HG02763 (cell line): ENCODE measurements at regions not wholly inside any gene's neighbourhood (a gene's known extent, or its start where the extent isn't known, plus 50 kb on each side); places are given as distances from the start of the nearest gene placed in this dataset.

Experiments used
- ATAC-seq: cut with Tn5 transposase; IDR thresholded peaks from one replicate; pipeline ENCODE4 v1.9.1; 2021; ENCODE audit warnings: mild to moderate bottlenecking, moderate library complexity; ENCODE audit not compliant: unreplicated experiment

GRCh38 chr2:59654710-59655109 is 898.7 kb downstream of the BCL11A start:
- no peak for ATAC-seq

DNA sequence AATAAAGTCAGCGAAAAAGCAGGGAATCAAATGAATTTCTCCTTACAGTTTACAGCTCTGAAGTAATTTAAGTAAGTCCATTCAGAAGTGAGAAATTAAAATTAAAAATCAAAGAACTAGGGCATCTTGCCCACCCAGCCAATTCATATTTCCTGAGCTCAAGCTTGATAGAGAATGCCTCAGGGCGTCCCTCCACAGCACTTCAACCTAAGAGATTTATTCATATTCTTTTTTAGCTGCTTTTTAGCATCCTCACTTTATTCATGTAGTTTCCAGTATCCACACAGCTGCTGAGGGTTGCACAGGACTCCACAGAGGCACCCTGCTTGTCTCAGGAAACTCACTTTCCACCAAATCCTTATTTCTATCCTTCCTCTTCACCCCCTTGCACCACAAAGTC is 900.3 kb downstream of the BCL11A start:
- no peak for ATAC-seq

GRCh38 chr2:59630789-59631188 is 922.7 kb downstream of the BCL11A start:
- ATAC-seq = no peak

GRCh38 chr2:59627599-59627998 is 925.9 kb downstream of the BCL11A start:
- ATAC-seq = no peak

DNA sequence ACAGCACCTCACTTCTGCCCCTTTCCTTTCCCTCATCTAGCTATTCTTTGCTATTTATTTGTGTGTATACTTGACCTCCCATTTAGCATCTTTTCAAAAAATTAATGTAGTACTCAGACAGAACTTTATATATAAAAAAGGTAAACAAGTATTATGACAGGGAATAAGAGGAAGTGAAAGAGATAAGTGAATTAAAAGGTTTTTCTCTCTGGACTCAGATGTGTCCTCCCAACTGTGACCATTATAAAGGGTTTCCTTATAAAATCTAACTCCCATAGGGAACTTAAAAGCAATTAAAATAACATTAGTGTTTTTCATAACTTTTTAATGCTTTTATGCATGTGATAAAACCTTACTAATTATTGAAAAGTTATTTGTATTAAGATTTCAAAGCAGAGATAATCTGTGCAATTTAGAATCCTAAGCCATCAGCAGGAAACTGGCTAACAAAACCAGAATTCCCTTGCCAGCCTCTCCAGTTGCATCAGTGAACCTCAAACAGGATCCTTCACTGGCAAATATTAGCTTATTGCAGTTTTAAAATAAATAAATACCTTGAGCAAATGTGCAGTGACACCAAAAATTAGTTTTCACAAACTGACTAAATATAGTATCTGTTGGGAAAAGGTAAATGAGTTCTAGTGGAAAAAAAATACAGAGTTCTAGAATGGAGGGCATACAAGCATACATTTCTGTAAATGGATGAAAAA is 930.7 kb downstream of the BCL11A start:
- ATAC-seq = no peak

- ATAC-seq = no peak
Observed at GRCh38 chr2:59604123-59604522, 949.3 kb downstream of the BCL11A start.

- no peak for ATAC-seq
Observed at GRCh38 chr2:59594671-59595222, 958.7 kb downstream of the BCL11A start.

- no peak for ATAC-seq
Observed at GRCh38 chr2:59590798-59591197, 962.7 kb downstream of the BCL11A start.

- ATAC-seq = no peak
Observed at GRCh38 chr2:59589881-59590280, 963.6 kb downstream of the BCL11A start.

GRCh38 chr2:59588286-59588685 is 965.2 kb downstream of the BCL11A start:
- no peak for ATAC-seq

DNA sequence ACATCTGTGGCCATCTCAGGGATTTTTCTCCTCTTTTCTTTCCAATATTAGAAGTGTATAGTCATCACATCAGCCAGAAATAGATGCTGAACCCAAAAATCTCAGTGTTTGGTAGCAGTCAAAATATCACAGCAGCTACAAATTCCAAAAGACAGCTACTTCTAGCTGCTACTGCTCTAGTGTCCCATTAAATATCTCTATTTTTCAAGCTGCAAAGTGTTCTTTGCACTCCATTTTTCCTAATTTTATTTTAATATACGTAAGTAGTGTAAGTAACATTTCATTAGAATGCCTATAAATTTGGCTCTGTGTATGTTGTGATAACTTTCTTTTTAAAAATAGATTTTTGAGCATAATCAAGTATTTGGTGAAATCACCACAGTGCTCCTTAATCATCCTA is 967.3 kb downstream of the BCL11A start:
- ATAC-seq = no peak

DNA sequence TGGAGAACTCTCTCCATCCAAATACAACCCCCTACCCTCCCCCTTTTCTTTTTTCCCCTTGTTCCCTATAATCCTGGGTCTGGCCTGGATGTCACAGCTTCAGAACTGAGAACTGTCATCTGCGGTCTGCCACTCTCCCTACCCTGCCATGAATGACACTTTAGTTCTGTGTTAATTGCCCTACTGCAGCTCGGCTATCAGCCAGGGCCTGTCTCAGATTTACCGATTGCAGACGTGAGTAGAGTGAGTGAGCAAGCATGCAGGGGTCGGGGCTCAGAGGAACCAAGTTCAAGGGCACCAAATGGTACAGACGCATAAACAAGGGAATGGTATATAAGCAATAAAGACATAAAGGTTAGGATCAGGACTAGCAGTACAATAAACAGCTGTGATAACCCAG is 967.8 kb downstream of the BCL11A start:
- no peak for ATAC-seq

- ATAC-seq = no peak
Observed at GRCh38 chr2:59584958-59585357, 968.5 kb downstream of the BCL11A start.

GRCh38 chr2:59583173-59583765 is 970.2 kb downstream of the BCL11A start:
- no peak for ATAC-seq

- no peak for ATAC-seq
Observed at GRCh38 chr2:59578349-59578748, 975.1 kb downstream of the BCL11A start.

DNA sequence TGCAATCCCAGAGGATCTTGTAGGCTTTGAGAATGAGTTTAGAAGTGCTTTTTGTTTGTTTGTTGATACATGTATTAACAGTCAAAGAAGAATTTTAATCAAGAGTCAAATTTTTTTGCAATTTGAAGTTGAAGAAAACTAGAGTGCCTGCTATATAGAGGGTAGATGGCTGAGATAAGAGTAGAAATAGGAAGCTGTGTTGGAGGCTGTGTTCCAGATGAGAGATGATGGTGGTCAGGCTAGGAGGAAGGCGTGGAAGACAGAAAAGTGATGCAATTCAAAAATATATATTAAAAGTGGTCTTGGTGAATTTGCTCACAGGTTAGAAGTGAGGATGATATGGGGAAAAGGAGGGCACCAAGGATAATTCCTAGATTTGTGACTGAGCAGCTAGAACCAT is 978.3 kb downstream of the BCL11A start:
- ATAC-seq = no peak

DNA sequence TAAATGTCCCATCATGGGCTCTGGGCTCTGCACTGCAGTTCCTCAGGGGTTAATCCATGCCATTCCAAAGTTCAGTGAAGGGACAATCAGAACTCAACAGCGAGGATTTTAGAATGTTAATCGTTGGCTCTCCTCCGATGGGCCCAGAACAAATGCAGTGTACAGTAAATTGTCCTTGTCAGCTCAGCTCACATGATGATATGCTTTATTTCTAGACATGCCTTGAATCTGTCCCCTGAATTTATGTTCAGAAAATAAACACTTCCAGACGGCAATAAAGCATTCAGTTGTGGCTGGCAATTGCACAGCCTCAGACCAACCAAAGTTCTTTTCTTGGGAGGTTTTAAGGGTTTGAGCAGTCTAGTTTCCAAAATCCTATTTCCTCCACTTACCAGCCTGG is 981.2 kb downstream of the BCL11A start:
- ATAC-seq = no peak

DNA sequence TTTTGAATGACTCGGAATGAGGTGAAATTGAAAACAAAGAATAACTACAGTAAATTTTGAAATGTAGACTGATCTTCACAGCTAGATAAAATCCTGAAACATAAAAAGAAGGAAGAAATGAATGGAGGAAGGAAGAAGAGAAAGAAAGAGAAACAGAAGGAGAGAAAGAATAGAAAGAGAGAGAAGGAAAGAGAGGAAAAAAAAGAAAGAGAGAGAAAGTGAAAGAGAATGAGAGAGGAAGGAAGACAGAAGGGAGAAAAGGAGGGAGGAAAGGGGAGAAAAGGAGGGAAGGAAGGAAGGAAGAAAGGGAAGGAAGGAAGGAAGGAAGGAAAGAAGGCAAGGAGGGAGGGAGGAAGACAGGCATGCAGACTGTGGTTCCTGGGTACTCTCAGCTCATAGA is 982.6 kb downstream of the BCL11A start:
- no peak for ATAC-seq

DNA sequence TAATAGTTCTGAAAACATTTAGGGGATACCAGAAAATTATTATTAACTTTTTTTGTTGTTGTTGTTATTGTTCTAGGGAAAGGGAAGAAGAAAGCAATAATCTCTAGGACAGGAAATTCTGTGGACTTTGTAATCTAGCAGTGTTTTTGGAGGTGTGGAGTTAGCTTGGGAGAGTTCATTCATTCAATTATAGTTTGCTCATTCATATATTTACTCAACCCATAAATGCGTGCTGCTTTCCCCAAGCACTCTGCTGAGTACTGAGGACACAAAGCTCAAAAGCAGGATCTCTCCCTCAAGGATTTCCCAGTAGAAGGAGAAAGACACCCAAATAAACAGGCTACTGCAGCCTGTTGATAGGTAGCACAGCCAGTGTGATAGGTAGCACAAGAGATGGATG is 984.3 kb downstream of the BCL11A start:
- no peak for ATAC-seq

- ATAC-seq = no peak
Observed at GRCh38 chr2:59568461-59568860, 985.0 kb downstream of the BCL11A start.

DNA sequence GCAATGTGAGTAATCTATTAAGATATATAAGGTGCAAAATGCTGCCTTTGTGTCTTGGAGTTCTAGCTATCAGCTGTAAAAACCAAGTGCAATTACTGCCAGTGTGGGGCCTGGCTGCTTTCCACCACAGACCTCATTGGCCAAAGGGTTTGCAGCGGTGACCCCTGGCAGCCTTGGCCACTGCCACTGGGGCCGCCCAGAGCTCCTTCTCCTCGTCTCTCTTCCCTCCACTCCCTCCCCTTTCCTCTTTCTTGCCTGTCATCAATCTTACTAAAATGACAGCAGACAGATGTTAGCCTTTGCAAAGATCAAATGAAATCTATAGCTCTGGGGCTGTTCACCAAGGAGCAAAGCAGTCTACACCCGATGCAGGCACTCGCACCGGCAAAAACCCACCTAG is 986.3 kb downstream of the BCL11A start:
- ATAC-seq = no peak

GRCh38 chr2:59566739-59567138 is 986.7 kb downstream of the BCL11A start:
- no peak for ATAC-seq

DNA sequence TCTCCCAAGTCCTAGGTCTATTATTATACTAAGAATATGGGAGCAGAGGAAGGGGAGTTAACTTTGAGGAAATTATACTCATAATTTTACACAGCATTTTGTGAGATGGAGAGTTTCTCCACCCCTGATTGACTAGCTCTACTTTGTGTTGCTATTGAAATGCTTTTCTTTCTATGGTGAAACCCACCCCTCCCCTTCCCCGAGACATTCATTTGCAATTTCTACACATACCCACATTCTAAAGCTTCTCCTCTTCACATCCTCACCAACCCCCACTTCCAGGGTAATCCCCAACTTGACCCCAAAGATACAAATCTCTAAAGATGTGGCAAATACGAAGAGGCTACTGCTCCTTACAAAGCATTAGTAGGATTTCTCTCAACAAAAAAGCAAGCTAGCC is 992.2 kb downstream of the BCL11A start:
- ATAC-seq = no peak
